ENCODE measurements at regions not wholly inside any gene's neighbourhood (a gene's known extent, or its start where the extent isn't known, plus 50 kb on each side); places are given as distances from the start of the nearest gene placed in this dataset.

- 89 to 97% methylated on average over 2 of the region's 2 CpGs for WGBS, 2 donors
- Histone ChIP-seq H3K4me1 (no peaks in the 10 kb centered on the region), H3K9me3 (no peaks in the 10 kb centered on the region), H3K4me3 (no peak overlapping the region), H3K27me3 (no peaks in the 10 kb centered on the region), H3K36me3 (no peaks in the 10 kb centered on the region), H3K27ac (no peak overlapping the region)
- TF ChIP-seq CTCF (IDR thresholded peaks at IDR 0.05) (no peak), POLR2A (IDR thresholded peaks at IDR 0.05) (no peak)
- DNase-seq = no peak
- intact Hi-C loops (cut with DNase I) = no loop called here
These were observed 472.8 kb downstream of the CCDC171 start for GRCh38 chr9:16025627-16026026.

- Histone ChIP-seq H3K27me3 (no peaks in the 10 kb centered on the region), H3K9me3 (no peaks in the 10 kb centered on the region), H3K4me1 (no peaks in the 10 kb centered on the region), H3K36me3 (no peaks in the 10 kb centered on the region), H3K4me3 (no peak overlapping the region), H3K27ac (no peak overlapping the region)
- WGBS, 2 donors = 73 to 88% methylated on average over 2 of the region's 2 CpGs
- no peak for DNase-seq
- intact Hi-C loops (cut with DNase I) = no loop called here
- TF ChIP-seq CTCF (IDR thresholded peaks at IDR 0.05) = no peak
- TF ChIP-seq POLR2A (IDR thresholded peaks at IDR 0.05) = no peak
These were observed 474.0 kb downstream of the CCDC171 start for GRCh38 chr9:16026886-16027285.

DNA sequence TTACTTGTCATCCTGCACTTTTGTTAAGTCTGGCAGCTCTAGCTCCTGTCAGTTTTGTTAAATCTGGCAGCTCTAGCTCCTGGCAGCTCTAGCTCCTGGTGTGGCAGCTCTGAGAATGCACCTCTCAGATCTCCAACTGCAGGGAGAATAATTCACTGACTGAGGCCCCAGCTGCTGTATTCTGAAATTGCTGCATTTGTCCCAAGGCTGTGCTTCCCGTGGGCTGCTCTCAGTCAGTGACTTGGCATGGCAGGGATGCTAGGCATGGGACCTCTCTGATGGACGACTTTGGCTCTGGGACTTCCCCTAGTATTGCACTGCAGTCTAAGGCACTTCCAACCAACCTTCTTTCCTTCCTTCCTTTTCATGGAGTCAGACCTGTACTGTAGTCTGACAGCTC, 475.7 kb downstream of the CCDC171 start:
- Histone ChIP-seq H3K27ac (no peak overlapping the region), H3K27me3 (no peaks in the 10 kb centered on the region), H3K36me3 (no peaks in the 10 kb centered on the region), H3K4me1 (no peaks in the 10 kb centered on the region), H3K9me3 (no peaks in the 10 kb centered on the region), H3K4me3 (no peak overlapping the region)
- DNase-seq = no peak
- intact Hi-C loops (cut with DNase I) = no loop called here
- 14 to 45% methylated on average over 1 to 2 of the region's 2 CpGs for WGBS, 2 donors
- TF ChIP-seq POLR2A (IDR thresholded peaks at IDR 0.05) (no peak), CTCF (IDR thresholded peaks at IDR 0.05) (no peak)

DNA sequence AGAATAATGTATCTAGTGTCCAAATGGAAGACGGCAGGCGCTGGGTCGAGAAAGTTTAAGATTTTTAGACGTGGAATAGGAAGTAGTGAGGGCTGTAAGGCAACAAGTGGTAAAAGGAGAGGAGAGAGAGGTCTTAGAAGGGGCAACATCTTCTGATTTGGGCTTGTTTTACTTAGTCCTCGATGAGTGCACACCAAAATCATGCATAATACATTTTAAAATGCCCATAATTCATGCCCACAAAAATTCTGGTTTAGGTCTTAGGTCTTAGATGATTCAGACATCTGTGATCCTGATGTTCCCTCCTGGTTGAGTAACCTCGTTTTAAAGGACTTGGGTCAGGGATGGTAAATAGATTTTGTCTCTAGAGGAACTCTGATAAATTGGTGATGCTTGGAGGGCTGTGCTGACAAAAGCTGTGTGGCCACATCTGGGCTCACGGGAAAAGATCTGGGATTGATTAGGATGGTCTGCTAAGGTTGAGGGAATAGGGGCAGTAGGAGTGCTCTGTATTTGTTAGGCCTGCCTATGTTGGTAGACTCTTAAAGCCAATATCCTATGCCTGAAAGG, 476.3 kb downstream of the CCDC171 start:
- H3K4me1 ChIP-seq = no peaks in the 10 kb centered on the region
- DNase-seq = no peak
- H3K27me3 ChIP-seq = no peaks in the 10 kb centered on the region
- intact Hi-C loops (cut with DNase I) = no loop called here
- TF ChIP-seq POLR2A (IDR thresholded peaks at IDR 0.05) (no peak), CTCF (IDR thresholded peaks at IDR 0.05) (no peak)
- 72 to 75% methylated on average over 7 of the region's 7 CpGs for WGBS, 2 donors
- H3K9me3 ChIP-seq = no peaks in the 10 kb centered on the region
- H3K4me3 ChIP-seq = no peak overlapping the region
- H3K36me3 ChIP-seq = no peaks in the 10 kb centered on the region
- H3K27ac ChIP-seq = no peak overlapping the region

GRCh38 chr9:16029796-16030363, 477.0 kb downstream of the CCDC171 start:
- WGBS, 2 donors = 90 to 94% methylated on average over 3 of the region's 3 CpGs
- Histone ChIP-seq H3K36me3 (no peaks in the 10 kb centered on the region), H3K27ac (no peak overlapping the region), H3K4me3 (no peak overlapping the region), H3K4me1 (no peaks in the 10 kb centered on the region), H3K9me3 (no peaks in the 10 kb centered on the region), H3K27me3 (no peaks in the 10 kb centered on the region)
- TF ChIP-seq CTCF (IDR thresholded peaks at IDR 0.05) = no peak
- no peak for TF ChIP-seq POLR2A (IDR thresholded peaks at IDR 0.05)
- DNase-seq = no peak
- intact Hi-C loops (cut with DNase I) = no loop called here

Data from esophagus squamous epithelium (tissue), 5 donors.